Glomerular visceral epithelial cell (primary cell): ENCODE measurements at regions not wholly inside any gene's neighbourhood (a gene's known extent, or its start where the extent isn't known, plus 50 kb on each side); places are given as distances from the start of the nearest gene placed in this dataset.
A peak's percentile ranks its signal among the peaks of the same experiment; 100 is the strongest.

ENCODE experiments used
- DNase-seq: peaks from one replicate; pipeline ENCODE4 v3.0.0-alpha.2; 2016; ENCODE audit errors: extremely low spot score

- DNase-seq = no peak
Observed at GRCh38 chr2:221216636-221217035, 355.5 kb downstream of the EPHA4 start.

DNA sequence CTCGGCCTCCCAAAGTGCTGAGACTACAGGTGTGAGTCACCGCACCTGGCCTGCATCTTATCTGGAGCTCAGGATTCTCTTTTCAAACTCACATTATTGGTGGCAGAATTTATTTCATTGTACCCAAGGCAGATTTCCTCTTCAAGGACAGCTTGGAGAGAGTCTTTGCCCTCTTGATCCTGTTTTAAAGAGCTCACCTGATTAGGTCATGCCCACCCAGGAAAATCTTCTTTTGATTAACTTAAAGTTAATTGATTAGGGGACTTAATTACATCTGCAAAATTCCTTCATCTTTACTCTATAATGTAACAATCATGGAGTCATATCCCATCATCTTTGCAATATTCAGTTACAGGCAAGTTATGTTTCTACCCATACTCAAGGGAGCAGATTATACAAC lies 346.4 kb downstream of the EPHA4 start:
- DNase-seq = no peak

- no peak for DNase-seq
Observed at GRCh38 chr2:221228214-221228769, 343.8 kb downstream of the EPHA4 start.

DNA sequence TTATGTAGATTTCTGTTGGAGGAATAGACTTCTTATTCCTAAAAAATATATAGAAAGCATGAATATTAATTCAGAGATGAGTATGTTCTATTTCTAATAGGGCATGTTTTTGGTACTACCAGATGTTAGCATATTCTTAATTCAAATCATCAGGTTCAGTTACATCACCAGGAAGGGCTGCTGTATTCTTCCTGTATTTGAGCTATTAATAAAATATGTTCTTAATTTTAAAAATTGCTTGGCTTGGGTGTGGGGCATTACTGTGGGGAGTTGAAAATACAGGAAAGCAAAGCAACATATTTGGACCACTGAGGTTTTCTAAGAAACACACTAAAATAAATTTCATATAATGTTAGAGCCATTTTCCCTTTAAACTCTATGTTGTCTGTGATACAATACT lies 343.0 kb downstream of the EPHA4 start:
- DNase-seq = no peak

DNA sequence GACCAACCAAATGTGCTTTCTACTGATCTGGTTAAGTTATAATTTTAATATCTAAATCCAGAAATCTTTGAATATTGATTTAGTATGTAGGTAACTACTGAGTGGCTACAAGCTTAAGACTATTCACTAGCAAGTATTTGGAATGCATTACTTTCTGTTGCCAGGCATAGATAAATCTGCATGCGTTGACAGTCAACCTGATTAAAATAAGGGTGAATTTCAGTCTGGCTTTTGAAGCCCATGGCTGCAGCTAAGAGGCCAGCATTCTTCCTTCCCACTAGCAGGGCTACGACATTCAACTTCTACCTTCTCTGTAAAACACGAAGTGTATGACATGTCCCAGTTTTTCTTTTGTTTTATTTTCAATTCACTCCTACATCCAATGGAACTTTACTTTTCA lies 340.6 kb downstream of the EPHA4 start:
- DNase-seq = no peak

DNA sequence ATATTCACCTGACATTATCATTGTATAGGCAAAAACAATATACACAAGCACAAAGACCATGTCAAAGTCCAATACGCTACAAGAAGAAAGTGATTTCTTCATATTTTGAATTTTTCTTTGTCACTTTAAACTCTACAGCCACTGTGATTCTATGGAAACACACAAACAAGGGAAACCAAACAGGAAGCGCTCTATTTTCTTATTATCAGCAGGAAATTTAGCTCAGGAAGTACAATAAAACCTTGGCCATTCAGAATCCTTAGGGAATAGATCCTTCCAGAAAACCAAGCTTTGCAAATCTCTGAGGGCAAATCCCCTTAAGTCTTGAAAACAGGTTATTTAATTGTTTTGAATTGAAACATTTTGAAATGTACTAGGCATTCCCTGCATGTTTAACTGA lies 336.2 kb downstream of the EPHA4 start:
- no peak for DNase-seq

GRCh38 chr2:221241072-221241471 lies 331.0 kb downstream of the EPHA4 start:
- no peak for DNase-seq

DNA sequence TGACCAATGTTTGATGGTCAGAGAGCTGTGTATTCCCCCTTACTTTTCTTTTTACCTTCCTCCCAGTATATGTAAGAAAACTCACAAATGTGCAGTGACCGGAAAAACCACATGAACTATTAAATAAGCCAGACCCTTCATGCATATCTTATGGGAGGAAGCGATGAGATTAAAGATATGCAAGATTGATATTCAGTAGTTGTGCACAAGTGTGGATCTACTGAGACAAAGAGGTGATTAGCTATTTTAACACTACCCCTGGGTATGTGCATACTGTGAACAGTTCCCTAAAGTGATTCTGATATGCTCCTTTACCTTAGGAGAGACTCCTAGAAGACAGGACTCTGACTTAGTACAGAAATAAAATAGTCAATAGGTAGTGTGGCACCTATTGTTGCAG lies 328.3 kb downstream of the EPHA4 start:
- no peak for DNase-seq

GRCh38 chr2:221245045-221245444 lies 327.1 kb downstream of the EPHA4 start:
- no peak for DNase-seq

GRCh38 chr2:221245772-221246171 lies 326.3 kb downstream of the EPHA4 start:
- DNase-seq = no peak

DNA sequence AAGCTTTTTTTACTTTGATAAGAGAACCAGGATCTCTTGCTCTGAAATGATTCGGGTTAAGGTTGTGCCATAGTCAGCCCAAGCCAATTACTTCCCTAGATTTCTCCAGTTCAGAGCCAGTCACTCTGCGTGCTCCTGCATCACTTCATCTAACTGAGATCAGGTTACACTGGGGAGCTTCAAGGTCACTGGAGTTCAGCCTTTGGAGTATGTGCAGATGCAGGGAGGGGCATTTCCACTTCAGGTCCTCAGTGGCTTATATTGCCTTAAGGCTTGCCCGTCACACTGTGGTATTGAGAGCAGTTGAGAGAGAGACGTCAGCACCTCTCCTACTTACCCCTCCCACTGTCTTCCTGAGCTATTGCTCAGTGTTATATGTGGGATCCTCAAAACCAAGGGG lies 317.8 kb downstream of the EPHA4 start:
- DNase-seq = no peak

- no peak for DNase-seq
Observed at GRCh38 chr2:221255862-221256261, 316.2 kb downstream of the EPHA4 start.

DNA sequence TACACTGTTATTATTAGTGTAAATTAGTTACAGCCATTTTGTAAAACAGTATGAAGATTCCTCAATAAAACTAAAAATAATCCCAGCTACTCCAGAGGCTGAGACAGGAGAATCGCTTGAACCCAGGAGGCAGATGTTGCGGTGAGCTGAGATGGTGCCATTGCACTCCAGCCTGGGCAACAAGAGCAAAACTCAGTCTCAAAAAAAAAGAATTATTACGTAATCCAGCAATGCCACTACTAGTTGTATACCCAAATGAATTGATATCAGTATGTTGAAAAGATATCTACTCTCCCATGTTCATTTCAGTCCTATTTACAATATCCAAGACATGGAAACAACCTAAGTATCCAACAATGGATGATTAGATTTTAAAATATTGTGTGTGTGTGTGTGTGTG lies 313.6 kb downstream of the EPHA4 start:
- DNase-seq = no peak

GRCh38 chr2:221262651-221263050 lies 309.5 kb downstream of the EPHA4 start:
- DNase-seq = no peak

- no peak for DNase-seq
Observed at GRCh38 chr2:221263573-221263972, 308.5 kb downstream of the EPHA4 start.

DNA sequence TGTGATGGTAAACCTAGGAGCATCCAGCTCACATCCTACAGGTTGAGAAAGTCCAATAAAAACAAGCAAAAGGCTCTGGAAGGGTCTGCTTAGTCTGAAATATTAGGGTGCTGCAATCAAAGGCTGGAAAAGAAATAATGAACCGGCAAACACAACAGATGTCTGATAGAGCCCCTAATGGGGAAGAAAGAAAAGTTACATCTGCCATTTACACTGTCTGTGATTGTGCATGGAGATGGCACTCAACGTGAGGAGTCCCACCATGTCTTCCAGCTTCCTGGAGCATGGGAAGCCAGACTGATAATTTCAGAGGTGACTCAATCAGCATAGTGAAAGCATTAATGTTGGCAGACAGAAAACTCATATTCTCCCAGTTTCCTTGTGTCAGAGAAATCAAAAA lies 307.8 kb downstream of the EPHA4 start:
- DNase-seq = no peak

DNA sequence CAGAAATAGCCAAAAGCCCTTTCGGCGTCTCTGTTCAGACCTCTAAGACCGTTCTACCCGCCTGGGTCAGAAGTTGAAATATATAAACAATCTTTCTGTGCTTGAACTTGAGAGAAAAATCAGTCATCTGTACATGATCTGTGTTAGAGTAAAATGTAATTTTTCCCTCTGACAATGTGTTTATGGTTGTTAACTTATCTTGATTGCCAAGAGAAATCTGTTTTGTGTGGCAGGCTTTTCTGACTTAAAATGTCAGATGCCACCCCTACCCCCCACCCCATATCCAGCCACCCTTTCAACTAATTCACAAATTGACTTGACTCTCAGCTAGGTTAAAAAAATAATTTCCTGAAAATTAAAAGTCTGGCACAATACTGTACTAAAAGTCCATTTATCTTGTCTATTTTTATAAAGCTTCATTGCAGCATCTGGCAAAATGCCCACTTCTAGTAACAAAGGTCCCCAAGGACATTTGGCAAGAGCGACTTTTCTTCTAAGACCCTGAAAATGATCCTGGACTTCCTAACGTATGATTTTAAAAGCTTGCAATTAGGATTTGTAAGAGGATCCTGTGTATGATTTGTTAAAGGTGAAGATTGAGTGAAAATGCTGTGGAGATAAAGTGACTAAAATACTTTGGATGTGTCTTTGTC lies 304.2 kb downstream of the EPHA4 start:
- DNase-seq = no peak

DNA sequence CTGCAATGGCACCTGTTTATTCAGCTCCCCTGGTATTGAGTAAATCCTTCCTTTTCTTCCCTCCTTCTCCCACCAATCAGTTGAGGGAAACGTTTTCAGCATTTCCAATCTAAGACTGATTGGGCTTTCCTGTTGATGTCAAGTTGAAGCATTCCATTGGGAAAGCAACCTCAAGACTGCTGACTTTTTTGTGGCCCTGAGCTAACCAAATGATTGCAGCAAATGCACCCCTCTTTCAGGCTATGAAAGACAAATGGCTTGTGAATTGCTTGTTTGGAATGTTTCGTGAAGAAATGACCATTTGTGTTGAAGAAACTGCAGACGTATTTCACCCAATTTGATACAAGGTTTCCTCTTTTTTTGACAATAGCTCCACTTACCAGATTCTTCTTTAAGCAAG lies 303.5 kb downstream of the EPHA4 start:
- DNase-seq = no peak

DNA sequence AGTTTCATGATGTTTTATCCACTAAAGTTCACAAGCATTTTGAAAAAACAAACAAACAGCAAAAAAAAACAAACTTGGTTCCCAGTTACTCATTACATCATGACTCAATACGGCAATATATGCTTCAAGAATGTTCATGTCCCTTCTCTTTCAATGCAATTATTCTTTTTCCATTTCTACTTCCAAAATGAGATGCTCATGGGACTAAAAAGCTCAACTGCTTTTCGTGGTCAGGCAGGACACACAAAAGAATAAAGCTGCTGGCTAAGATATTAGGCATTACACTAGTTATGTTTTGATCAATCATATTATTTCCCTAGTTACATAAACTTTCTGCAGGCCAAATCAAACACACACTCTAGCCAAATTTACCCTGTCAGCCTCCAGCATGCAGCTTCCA lies 301.3 kb downstream of the EPHA4 start:
- DNase-seq = no peak

DNA sequence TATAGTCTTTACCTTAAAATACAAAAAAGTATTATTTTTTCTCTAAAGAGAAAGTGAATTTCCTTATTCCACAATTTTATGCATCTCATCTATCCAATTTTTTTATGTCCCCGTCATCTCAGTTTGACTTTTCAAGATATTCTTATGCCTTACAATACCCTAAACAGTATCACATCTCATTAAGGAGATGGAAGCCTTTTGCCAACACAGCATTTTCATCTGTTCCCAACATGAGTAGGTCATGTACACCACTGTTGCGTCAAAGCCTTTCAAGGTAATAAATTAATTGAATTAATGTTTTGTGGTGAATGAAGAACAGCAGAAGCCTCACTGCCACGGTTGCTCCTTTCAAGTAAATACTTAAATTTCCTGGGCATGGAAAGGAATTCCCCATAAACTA lies 299.4 kb downstream of the EPHA4 start:
- no peak for DNase-seq

- no peak for DNase-seq
Observed at GRCh38 chr2:221276033-221276432, 296.1 kb downstream of the EPHA4 start.

DNA sequence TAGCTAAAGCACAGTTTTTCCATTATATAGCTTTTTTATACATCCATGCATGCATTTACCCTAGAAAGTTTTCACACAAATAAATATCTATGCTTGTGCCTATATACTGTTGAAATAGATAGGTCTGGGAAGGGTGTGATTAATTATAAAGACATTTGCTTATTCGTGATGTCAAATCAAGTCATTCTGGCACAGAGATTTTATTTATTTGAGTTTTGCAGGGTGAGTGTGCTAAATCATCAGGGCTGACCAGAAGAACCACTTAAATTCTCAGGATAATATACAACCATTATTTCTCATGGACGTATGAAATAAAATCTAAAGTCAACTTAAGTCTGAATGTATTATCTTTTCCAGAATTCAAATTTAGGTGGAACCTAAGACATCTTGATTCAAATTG lies 295.5 kb downstream of the EPHA4 start:
- no peak for DNase-seq

GRCh38 chr2:221282386-221282785 lies 289.7 kb downstream of the EPHA4 start:
- DNase-seq = no peak

DNA sequence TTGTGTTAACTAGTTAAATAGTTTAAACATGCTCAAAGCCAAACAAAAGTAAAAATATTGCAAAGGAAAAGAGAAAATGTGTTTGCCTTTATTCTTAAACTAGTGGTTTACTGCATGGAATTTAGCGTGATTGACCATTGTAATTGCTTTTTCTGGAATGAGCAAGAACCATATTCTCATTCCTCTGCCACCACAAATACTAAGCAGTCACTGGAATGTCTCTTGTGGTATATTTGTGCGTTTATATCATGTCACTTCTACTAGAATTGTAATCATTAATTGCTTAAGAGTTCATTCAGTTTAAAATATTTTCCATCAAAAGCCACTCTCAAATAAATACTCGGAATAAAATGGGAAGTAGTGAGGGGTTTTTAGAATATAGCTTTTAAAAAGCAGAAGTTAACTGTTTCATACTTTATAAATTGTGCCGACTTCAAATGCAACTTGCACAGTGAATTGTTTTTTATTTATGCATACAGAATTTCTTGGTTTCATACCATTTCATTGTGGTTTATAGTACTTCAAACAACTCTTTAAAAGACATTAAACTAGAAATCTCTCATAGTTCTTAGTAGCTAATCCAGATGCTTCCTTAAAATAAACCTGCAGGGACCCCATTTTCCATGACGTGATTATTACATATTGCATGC lies 288.1 kb downstream of the EPHA4 start:
- DNase-seq = peak; percentile 78
